ENCODE measurements at regions not wholly inside any gene's neighbourhood (a gene's known extent, or its start where the extent isn't known, plus 50 kb on each side); places are given as distances from the start of the nearest gene placed in this dataset.

DNA sequence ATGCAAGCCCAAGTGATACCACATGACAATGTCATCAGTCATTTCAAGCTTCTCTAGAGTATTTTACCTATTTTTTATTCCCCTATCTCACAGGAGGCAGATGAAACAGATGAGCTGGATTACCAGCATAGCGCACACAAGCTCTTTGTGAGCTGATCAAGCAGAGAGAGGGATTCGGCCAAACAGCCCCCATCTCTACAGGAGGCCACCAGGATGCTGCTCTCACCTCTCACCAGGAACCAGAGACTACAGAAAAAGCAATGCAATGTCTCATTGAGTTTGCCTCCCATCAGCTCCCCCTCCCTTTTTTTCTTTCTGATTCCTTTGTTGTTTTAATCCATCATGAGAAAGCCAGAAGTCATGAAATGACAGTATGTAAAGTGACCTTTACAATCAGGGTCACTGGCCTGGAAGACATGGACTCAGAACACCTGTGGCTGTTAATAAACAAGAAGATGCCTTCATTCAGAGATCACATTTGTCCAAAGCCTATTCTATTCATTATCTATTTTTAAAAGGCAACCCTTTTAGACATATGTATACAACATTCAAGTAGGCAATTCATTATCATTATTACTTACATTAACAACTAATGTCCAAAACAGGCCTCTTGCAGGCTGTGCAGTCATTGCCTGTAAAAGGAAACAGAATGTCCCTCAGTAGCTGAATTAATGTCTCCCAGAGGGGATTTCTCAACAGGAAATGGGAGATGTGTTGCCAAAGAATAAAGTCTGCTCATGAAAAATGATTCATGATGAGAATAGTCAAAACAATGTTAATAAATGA, 656.6 kb downstream of the TBC1D4 start:
- DNase-seq (ENCODE audit: extremely low read depth, low read depth, low spot score) = peak; percentile 51

DNA sequence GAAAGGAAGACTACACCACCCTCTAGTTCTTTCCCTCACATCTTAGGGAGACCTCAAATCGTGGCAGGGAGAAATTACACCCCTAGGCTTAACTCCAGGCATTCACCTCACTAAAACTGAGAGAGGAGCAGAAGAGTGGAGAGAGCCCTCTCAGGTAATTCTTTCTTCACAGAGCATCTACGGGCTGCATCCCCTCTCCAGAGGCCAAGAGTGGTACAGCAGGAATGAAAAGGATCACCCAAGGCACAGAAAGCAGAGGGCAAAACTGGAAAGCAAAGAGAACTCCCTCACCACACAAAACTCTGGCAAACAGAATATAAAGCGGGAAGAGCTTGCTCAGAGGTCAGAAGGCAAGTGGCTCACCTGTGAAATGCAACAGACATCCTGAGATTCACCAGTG, 661.2 kb downstream of the TBC1D4 start:
- no peak for DNase-seq (ENCODE audit: extremely low read depth, low read depth, low spot score)

- no peak for DNase-seq (ENCODE audit: extremely low read depth, low read depth, low spot score)
These were observed 662.4 kb downstream of the TBC1D4 start for GRCh38 chr13:74819549-74819948.

- no peak for DNase-seq (ENCODE audit: extremely low read depth, low read depth, low spot score)
These were observed 665.2 kb downstream of the TBC1D4 start for GRCh38 chr13:74816737-74817136.

GRCh38 chr13:74796157-74796556, 662.0 kb upstream of the KLF12 start:
- DNase-seq (ENCODE audit: extremely low read depth, low read depth, low spot score) = no peak

DNA sequence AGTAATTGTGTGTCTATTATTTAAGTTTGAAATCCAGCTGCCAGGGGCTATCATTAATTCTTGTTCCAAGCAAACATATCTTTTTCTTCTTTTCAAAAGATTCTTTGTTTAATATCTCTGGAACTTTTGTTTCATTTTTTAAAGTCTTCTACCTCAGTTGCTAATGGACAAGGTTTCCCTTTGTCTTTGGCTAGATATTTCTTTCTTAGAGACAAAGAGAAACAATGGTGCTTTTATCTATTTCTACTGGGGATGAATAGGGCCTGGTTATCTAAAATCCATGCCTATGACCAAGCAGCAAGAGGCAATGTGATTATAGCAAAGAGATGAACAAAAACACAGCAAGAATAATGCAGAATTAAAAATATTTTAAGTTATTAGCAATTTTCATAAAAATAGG, 661.3 kb upstream of the KLF12 start:
- DNase-seq (ENCODE audit: extremely low read depth, low read depth, low spot score) = no peak

DNA sequence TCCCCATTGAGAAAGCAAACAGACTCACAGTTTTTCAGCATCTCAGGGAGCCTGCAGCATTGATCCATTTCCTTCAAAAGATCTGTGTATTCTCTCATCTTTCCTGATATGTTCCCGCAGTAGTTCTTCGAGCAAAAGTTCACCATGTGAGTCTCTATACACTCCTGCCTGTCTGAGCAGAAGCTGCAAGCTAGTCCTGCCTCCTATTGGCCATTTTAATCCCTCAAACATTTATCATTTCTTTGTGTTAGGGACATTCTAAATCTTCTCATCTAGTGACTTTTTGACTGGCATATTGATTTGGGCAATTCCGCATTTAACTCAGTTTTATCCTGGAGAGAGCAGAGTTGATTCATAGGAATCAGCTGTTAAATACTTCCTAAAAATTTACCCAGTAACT, 660.4 kb upstream of the KLF12 start:
- no peak for DNase-seq (ENCODE audit: extremely low read depth, low read depth, low spot score)

DNA sequence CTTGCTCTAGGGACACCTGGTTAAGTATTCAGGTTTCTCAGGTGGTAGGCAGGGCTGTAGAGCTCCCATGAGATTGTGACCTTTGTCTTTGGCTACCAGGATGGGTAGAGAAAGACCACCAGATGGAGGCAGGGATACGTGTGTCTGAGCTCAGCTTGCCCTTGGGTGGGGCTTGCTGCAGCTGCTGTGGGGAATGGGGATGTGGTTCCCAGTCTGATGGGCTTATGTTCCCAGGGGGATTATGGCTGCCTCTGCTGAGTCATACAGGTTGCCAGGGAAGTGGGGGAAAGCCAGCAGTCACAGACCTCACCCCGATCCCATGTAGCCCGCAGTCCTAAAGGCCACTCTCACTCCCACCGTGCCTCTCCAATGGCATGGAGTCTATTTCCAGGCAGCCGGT, 659.9 kb upstream of the KLF12 start:
- no peak for DNase-seq (ENCODE audit: extremely low read depth, low read depth, low spot score)

DNA sequence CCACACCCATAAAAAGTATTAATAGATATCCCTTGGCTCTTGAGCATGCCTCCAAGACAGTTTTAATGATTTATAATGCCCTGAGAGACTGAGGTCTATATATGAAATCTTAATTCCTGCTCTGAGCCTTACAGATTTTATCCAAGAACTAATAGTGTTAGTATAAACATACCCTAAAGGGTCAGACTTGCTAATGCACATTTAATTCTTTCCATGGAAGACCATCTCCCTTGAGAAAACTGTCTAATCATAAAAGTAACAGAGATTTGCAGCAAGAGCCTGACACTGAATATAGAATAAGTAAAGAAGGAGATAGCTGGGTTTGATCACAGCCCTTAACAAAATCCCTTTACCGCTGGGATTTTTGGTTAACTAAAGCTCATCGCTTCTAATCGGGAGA, 650.8 kb upstream of the KLF12 start:
- DNase-seq (ENCODE audit: extremely low read depth, low read depth, low spot score) = no peak

- DNase-seq (ENCODE audit: extremely low read depth, low read depth, low spot score) = no peak
These were observed 644.7 kb upstream of the KLF12 start for GRCh38 chr13:74778946-74779345.

DNA sequence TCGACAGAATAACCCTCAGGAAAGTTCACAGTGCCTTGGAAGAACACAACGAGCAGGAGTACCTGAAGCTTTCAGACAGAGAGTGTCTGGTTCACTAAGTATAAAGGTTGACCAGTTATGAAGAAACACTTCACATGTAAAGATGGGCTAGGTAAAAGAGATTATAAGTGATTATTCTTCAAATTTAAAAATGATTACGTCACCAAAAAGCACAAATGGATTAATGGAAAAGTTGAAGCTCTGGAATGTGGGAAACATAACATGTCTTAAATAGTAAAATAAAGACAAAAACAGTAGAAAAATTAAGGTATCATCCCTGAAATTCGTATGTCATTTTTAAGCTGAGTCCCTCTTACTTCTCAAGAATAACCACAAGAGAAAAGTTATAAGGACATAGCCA, 643.9 kb upstream of the KLF12 start:
- no peak for DNase-seq (ENCODE audit: extremely low read depth, low read depth, low spot score)

- DNase-seq (ENCODE audit: extremely low read depth, low read depth, low spot score) = no peak
These were observed 640.1 kb upstream of the KLF12 start for GRCh38 chr13:74774264-74774663.

DNA sequence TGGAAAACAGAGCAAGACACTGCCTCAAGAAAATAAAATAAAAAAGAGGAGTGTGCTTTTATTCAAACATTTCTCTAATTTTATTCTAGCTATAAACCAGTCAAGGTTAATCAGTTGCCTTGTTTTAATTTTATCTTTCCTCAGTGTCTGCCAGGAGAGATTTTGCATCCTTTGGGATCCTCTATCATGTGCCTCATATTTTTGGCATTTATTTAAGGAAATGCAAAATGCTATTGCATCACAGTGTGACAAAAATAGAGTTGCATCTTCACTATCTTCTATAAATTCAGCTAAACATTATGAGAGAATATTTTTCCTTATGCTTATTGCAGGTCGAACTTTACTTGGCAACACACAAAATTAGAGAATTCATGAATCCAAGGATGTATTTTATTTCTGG, 639.0 kb upstream of the KLF12 start:
- DNase-seq (ENCODE audit: extremely low read depth, low read depth, low spot score) = no peak

DNA sequence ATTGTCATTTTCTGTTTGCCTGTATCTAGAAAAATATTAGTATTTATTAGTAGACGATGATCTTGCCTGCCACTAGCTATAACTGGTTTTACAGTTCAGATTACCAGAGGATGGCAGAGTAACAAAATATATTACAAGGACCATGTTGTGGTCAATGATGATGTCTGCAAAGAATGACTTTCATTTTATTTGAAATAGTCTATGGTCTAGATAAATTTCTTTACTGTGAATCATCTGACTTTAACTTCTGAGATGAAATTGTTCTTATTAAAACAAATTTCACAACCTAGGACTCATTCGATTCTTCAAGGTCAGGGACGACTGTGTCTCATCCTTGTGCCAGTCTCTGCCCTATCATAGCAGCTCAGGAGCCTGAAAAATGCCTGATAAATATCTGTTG, 637.8 kb upstream of the KLF12 start:
- no peak for DNase-seq (ENCODE audit: extremely low read depth, low read depth, low spot score)

- DNase-seq (ENCODE audit: extremely low read depth, low read depth, low spot score) = no peak
These were observed 636.2 kb upstream of the KLF12 start for GRCh38 chr13:74770361-74770760.

GRCh38 chr13:74769333-74769732, 635.1 kb upstream of the KLF12 start:
- no peak for DNase-seq (ENCODE audit: extremely low read depth, low read depth, low spot score)

- DNase-seq (ENCODE audit: extremely low read depth, low read depth, low spot score) = no peak
These were observed 634.4 kb upstream of the KLF12 start for GRCh38 chr13:74768521-74769085.

- DNase-seq (ENCODE audit: extremely low read depth, low read depth, low spot score) = no peak
These were observed 632.8 kb upstream of the KLF12 start for GRCh38 chr13:74767050-74767449.

GRCh38 chr13:74765955-74766354, 631.8 kb upstream of the KLF12 start:
- DNase-seq (ENCODE audit: extremely low read depth, low read depth, low spot score) = no peak

- no peak for DNase-seq (ENCODE audit: extremely low read depth, low read depth, low spot score)
These were observed 627.9 kb upstream of the KLF12 start for GRCh38 chr13:74761801-74762757.

GRCh38 chr13:74758188-74758587, 624.0 kb upstream of the KLF12 start:
- no peak for DNase-seq (ENCODE audit: extremely low read depth, low read depth, low spot score)

GRCh38 chr13:74755065-74755464, 620.9 kb upstream of the KLF12 start:
- no peak for DNase-seq (ENCODE audit: extremely low read depth, low read depth, low spot score)

All from glomerular endothelial cell (primary cell).